Gastroesophageal sphincter (tissue), 4 donors: ENCODE measurements at regions not wholly inside any gene's neighbourhood (a gene's known extent, or its start where the extent isn't known, plus 50 kb on each side); places are given as distances from the start of the nearest gene placed in this dataset.
"Not testable (repeated sequence)": the region's sequence is repeated elsewhere in the genome, so short reads cannot be mapped to it uniquely, and the experiment has no call there.

Experiments used
- ATAC-seq: fragments of 150-250 bp; one replicate; pipeline ENCODE4 v1.9.1; 2016; ENCODE audit warnings: mild to moderate bottlenecking, moderate library complexity
- H3K27ac ChIP-seq, 4 donors: fragments of 200-600 bp; sonication (generic) in 3 of 4; 1 replicate in 3 of 4; 2 replicates in 1 of 4; pipeline ENCODE4 v1.5.1; 2016 to 2019
- H3K27me3 ChIP-seq: fragments of 200-600 bp; sonication (generic); one replicate; pipeline ENCODE4 v1.5.1; 2019
- H3K36me3 ChIP-seq, 2 donors: fragments of 200-600 bp; sonication (generic); one replicate each; pipeline ENCODE4 v1.5.1; 2019; ENCODE audit warnings: control low read depth in 1 of 2
- H3K4me1 ChIP-seq, 3 donors: fragments of 200-600 bp; sonication (generic); 1 replicate in 2 of 3; 2 replicates in 1 of 3; pipeline ENCODE4 v1.5.1; 2016 to 2019; ENCODE audit warnings: control low read depth in 2 of 3
- H3K4me3 ChIP-seq, 2 donors: fragments of 200-600 bp; sonication (generic); one replicate each; pipeline ENCODE4 v1.5.1; 2019; ENCODE audit warnings: mild to moderate bottlenecking in 1 of 2, moderate library complexity in 1 of 2
- H3K9me3 ChIP-seq, 3 donors: fragments of 200-600 bp; sonication (generic); one replicate each; pipeline ENCODE4 v1.5.1; 2017 to 2019; ENCODE audit warnings: control low read depth in 2 of 3
- EP300 ChIP-seq: sonication (generic); formaldehyde crosslinking; IDR thresholded peaks from one replicate; pipeline ENCODE4 v1.6.1; 2017; ENCODE audit warnings: antibody characterized with exemption, mild to moderate bottlenecking
- POLR2A ChIP-seq, 2 donors: fragments of 450-650 bp; IDR thresholded peaks; one replicate each; pipeline ENCODE4 v1.6.1; 2017; ENCODE audit warnings: antibody characterized with exemption in 2 of 2, mild to moderate bottlenecking in 2 of 2, moderate library complexity in 1 of 2
- POLR2AphosphoS5 ChIP-seq: sonication (generic); formaldehyde crosslinking; IDR thresholded peaks from one replicate; pipeline ENCODE4 v1.6.1; 2017; ENCODE audit warnings: antibody characterized with exemption
- WGBS, 2 donors: methylation state at CpG; one replicate each; pipeline ENCODE4 v1.1.5; 2018; ENCODE audit warnings: low coverage in 1 of 2; 5-methylcytosine and 5-hydroxymethylcytosine counted together
- TF ChIP-seq, protein P1 (sequence below), 4 experiments: fragments of 200-600 bp in 2 of 4; fragments of 450-650 bp in 2 of 4; sonication (generic) in 1 of 4; IDR thresholded peaks; one replicate each; pipeline ENCODE4 v1.5.1; 2017 to 2019; ENCODE audit warnings: antibody characterized with exemption in 4 of 4, mild to moderate bottlenecking in 2 of 4, moderate library complexity in 2 of 4

DNA sequence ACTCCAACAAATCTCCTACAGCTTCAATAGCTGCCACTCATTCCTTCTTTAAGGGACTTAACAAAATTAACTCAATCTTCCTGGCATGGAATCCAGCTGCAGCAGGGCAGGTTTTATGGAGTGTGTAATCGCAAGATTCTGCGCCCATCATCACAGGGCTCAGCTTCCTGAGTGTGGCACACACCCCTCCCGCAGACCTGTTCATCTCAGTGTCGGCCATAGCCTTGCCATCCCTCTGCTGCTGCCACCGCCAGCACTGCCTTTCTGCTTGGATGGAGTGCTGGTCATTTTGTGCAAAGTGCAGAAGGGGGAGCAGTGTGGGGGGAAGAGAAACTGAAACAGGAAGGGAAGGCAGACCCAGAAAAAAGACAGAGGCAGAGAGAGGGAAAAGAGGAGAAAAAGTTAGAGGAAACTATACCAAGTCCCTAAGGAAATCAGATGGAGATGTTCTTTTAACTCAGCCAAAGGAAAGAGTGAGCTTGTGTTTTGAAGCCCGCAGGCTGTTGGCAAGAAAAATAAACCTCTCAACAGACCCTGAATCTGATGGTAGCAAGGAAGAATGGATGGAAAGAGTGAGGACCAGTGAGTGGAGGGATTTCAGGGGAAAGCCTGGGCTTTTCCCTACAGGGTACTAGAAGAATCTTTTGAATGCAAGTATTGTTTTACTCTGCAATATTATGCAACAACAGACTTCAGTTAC lies 324.2 kb downstream of the SEC16B start:
- H3K27ac ChIP-seq: peak overlapping the region in 1 of 4 donors; percentile 19
- no peaks in the 10 kb centered on the region for H3K9me3 ChIP-seq
- no peaks in the 10 kb centered on the region for H3K4me1 ChIP-seq
- 40 to 74% methylated on average over 1 to 3 of the region's 6 CpGs for WGBS, 2 donors
- H3K27me3 ChIP-seq: no peaks in the 10 kb centered on the region
- no peak for TF ChIP-seq POLR2A (IDR thresholded peaks at IDR 0.05)
- no peak for TF ChIP-seq EP300
- TF ChIP-seq POLR2AphosphoS5: no peak
- TF ChIP-seq, protein P1, sequence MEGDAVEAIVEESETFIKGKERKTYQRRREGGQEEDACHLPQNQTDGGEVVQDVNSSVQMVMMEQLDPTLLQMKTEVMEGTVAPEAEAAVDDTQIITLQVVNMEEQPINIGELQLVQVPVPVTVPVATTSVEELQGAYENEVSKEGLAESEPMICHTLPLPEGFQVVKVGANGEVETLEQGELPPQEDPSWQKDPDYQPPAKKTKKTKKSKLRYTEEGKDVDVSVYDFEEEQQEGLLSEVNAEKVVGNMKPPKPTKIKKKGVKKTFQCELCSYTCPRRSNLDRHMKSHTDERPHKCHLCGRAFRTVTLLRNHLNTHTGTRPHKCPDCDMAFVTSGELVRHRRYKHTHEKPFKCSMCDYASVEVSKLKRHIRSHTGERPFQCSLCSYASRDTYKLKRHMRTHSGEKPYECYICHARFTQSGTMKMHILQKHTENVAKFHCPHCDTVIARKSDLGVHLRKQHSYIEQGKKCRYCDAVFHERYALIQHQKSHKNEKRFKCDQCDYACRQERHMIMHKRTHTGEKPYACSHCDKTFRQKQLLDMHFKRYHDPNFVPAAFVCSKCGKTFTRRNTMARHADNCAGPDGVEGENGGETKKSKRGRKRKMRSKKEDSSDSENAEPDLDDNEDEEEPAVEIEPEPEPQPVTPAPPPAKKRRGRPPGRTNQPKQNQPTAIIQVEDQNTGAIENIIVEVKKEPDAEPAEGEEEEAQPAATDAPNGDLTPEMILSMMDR (IDR thresholded peaks at IDR 0.05): no peak
- H3K36me3 ChIP-seq: no peaks in the 10 kb centered on the region
- no peak overlapping the region for H3K4me3 ChIP-seq
- no peak for ATAC-seq

DNA sequence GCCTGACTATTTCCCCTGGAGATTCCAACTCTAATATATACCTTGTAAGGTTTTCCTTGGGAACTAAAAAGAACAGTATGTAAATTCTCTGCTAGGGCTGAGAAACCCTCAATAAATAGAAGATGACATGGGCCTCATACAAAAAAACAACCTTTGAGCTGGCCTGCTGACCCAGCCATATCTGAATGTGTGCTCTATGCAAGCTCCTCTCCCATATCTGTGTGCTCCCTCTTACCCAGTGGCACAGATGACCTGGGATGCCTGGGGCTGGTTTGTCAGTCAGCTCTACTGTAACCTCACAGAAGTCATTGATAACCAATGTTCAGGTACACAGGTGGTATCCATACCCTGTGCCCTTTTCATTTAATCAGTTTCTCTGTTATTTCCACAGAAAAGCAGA lies 329.2 kb downstream of the SEC16B start:
- H3K36me3 ChIP-seq: no peaks in the 10 kb centered on the region
- no peak overlapping the region for H3K27ac ChIP-seq
- no peak for ATAC-seq
- H3K27me3 ChIP-seq: no peaks in the 10 kb centered on the region
- H3K4me3 ChIP-seq: no peak overlapping the region
- no peaks in the 10 kb centered on the region for H3K4me1 ChIP-seq
- no peaks in the 10 kb centered on the region for H3K9me3 ChIP-seq
- TF ChIP-seq, protein P1 (IDR thresholded peaks at IDR 0.05): no peak
- TF ChIP-seq POLR2A (IDR thresholded peaks at IDR 0.05): no peak
- TF ChIP-seq EP300: no peak
- no peak for TF ChIP-seq POLR2AphosphoS5

DNA sequence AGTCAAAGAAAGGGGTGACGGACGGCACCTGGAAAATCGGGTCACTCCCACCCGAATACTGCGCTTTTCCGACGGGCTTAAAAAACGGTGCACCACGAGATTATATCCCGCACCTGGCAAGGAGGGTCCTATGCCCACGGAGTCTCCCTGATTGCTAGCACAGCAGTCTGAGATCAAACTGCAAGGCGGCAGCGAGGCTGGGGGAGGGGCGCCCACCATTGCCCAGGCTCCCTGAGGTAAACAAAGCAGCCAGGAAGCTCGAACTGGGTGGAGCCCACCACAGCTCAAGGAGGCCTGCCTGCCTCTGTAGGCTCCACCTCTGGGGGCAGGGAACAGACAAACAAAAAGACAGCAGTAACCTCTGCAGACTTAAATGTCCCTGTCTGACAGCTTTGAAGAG lies 335.7 kb downstream of the SEC16B start:
- H3K27ac ChIP-seq, ATAC-seq, H3K4me3 ChIP-seq, H3K4me1 ChIP-seq, H3K9me3 ChIP-seq, H3K36me3 ChIP-seq, H3K27me3 ChIP-seq: not testable (repeated sequence)
- WGBS, 2 donors: no CpG with 5 or more reads among the region's 15 CpGs

DNA sequence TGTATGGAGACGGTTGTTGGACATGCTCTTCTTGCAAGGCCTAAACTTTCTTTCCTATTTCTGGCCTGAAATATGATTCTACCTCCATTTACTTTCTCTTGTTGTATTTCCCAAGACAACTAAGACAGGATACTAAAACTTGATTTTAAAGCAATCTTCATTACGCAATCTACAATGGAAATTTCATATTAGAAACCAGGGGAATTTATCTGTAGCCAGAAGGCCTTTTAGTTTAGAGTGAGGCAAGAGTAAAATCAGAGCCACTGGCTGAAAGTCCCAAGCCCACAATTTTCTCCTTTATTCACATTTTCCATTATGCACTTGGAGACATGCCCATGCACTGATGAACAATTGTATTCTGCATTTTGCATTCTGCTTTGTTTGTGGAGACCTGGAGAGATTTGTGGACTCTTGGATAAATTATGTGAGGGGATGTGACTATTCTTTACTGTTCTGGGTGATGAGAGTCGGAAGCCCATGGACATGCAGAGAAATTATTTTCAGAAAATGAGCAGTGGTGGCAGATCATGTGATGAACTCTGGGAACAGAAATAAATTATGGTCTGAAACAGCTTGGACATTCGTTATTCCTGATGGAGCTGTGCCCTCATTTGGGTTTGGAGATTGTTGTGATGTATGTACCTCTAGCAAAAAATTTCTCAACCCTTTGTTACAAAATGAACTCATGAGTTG lies 336.8 kb downstream of the SEC16B start:
- ATAC-seq: peak; percentile 22
- H3K9me3 ChIP-seq: no peaks in the 10 kb centered on the region
- H3K4me1 ChIP-seq: no peaks in the 10 kb centered on the region
- no peak overlapping the region for H3K4me3 ChIP-seq
- no peaks in the 10 kb centered on the region for H3K36me3 ChIP-seq
- WGBS, 2 donors: 50 to 56% methylated on average over 3 to 4 of the region's 4 CpGs
- no peak overlapping the region for H3K27ac ChIP-seq
- H3K27me3 ChIP-seq: no peaks in the 10 kb centered on the region
- TF ChIP-seq EP300: no peak
- TF ChIP-seq, protein P1 (IDR thresholded peaks at IDR 0.05): no peak
- no peak for TF ChIP-seq POLR2A (IDR thresholded peaks at IDR 0.05)
- TF ChIP-seq POLR2AphosphoS5: no peak

DNA sequence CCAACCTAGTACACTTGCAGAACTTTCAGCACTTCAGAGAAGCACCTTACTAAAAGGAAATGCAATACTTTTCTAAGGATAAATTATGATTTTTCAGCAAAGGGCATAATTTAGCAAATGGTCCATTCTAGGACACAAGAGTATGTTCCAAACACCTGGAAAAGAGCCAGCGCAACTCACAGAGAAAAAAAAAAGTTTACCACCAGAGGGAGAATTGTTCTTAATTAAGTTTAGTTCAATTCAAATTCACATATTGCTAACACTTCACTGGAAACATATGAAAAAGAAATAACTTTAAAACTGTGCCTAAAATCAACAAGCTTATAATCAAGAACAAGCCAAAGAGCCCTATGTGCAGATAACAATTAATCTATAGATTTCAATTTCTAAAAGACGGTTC lies 338.1 kb downstream of the SEC16B start:
- TF ChIP-seq POLR2AphosphoS5 (no peak), EP300 (no peak), POLR2A (IDR thresholded peaks at IDR 0.05) (no peak)
- TF ChIP-seq, protein P1 (IDR thresholded peaks at IDR 0.05): no peak
- no peak overlapping the region for H3K4me3 ChIP-seq
- H3K9me3 ChIP-seq: no peaks in the 10 kb centered on the region
- no peak for ATAC-seq
- H3K4me1 ChIP-seq: no peaks in the 10 kb centered on the region
- no peak overlapping the region for H3K27ac ChIP-seq
- 72 to 95% methylated on average over 2 of the region's 2 CpGs for WGBS, 2 donors
- no peaks in the 10 kb centered on the region for H3K27me3 ChIP-seq
- H3K36me3 ChIP-seq: no peaks in the 10 kb centered on the region
